ENCODE measurements at regions not wholly inside any gene's neighbourhood (a gene's known extent, or its start where the extent isn't known, plus 50 kb on each side); places are given as distances from the start of the nearest gene placed in this dataset.

GRCh38 chr2:203809991-203810510, 57.5 kb upstream of the CTLA4 start:
- TF ChIP-seq EZH2phosphoT487 (IDR thresholded peaks at IDR 0.05; ENCODE audit: borderline replicate concordance): no peak
- no peak for TF ChIP-seq CTCF (conservative IDR thresholded peaks at IDR 0.05; ENCODE audit: low read length)
